Stimulated activated naive CD8-positive, alpha-beta T cell treated with anti-CD3 and anti-CD28 coated beads, Interleukin-15, amount 100 ng/mL, for 72 hours (primary cell): ENCODE measurements at regions not wholly inside any gene's neighbourhood (a gene's known extent, or its start where the extent isn't known, plus 50 kb on each side); places are given as distances from the start of the nearest gene placed in this dataset.
A peak's percentile ranks its signal among the peaks of the same experiment; 100 is the strongest.

Experiments used
- ATAC-seq: fragments of 150-1000 bp; cut with Tn5 transposase; 2 replicates; pipeline ENCODE4 v1.10.0; 2021; ENCODE audit warnings: mild to moderate bottlenecking, moderate library complexity
- DNase-seq, 2 donors: peaks; one replicate each; pipeline ENCODE4 v3.0.0; 2021 to 2022
- H3K27ac Mint-ChIP-seq, 2 donors: one replicate each; pipeline ENCODE4 v1.8.0; 2022; ENCODE audit warnings: mild to moderate bottlenecking in 2 of 2, mixed read lengths in 2 of 2, moderate library complexity in 2 of 2
- H3K27me3 Mint-ChIP-seq: one replicate; pipeline ENCODE4 v1.8.0; 2022; ENCODE audit warnings: mixed read lengths
- H3K4me1 Mint-ChIP-seq: one replicate; pipeline ENCODE4 v1.8.0; 2022; ENCODE audit warnings: mild to moderate bottlenecking, mixed read lengths
- H3K4me3 Mint-ChIP-seq, 2 donors: one replicate each; pipeline ENCODE4 v1.8.0; 2022; ENCODE audit warnings: mild to moderate bottlenecking in 2 of 2, mixed read lengths in 2 of 2, moderate library complexity in 1 of 2
- H3K9me3 Mint-ChIP-seq, 2 donors: one replicate each; pipeline ENCODE4 v1.8.0; 2022; ENCODE audit warnings: mixed read lengths in 2 of 2

DNA sequence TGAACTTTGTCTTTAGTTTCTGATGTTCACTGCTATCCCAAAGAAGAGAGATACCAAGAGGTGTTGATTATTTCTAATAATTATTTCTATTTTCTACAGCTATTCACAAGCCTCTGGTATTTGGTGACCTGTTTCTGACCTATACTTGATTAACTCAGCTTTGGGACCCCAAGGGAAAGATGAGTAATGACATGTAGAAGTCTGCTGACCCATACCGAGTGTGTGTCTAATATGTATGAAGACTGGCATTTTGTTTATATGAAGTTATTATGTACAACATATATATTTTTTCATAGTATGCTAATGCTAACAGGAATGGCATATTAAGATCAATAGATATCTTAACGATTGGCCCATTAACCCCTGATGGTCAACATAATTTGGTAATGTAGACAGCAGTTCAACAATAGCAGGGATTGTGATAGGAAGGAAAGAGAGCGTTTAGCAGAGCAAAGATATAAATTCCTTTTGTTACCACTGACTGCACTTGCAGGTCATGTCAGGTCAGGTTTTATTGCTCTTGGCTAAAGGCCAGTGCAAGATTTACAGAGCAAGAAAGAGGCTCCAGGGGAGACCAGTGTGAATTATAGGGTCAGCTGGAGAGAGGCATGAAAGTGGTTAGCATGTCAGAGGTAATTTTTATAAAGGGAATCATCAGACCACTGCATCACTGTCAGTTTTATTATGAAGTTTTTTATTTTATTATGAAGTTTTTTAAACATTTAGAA, 94.7 kb upstream of the DIPK2B start:
- no peaks in the 10 kb centered on the region for H3K4me1 Mint-ChIP-seq
- no peak overlapping the region for H3K4me3 Mint-ChIP-seq
- no peaks in the 10 kb centered on the region for H3K9me3 Mint-ChIP-seq
- ATAC-seq (no peak), DNase-seq (no peak)
- no peak overlapping the region for H3K27ac Mint-ChIP-seq
- H3K27me3 Mint-ChIP-seq: no peaks in the 10 kb centered on the region

DNA sequence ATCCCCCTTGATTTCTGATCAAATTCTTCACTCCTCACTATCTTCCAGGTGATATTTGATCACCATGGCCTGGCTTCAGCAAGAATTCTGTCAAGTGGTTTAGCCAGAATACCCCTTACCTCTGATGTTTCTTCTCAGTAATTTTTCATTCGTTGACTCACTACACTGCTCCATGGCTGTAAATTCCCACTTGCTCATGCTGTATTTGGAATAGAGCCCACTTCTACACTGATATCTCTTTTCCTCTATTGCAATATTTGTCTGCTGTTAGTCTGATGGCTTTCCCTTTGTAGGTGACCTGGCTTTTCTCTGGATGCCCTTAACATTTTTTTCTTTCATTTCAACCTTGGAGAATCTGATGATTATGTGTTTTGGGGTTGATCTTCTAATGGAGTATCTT, 73.9 kb upstream of the DIPK2B start:
- Mint-ChIP-seq H3K4me3 (no peak overlapping the region), H3K4me1 (no peaks in the 10 kb centered on the region), H3K27ac (no peak overlapping the region), H3K9me3 (no peaks in the 10 kb centered on the region), H3K27me3 (no peaks in the 10 kb centered on the region)
- ATAC-seq: no peak
- DNase-seq: no peak

DNA sequence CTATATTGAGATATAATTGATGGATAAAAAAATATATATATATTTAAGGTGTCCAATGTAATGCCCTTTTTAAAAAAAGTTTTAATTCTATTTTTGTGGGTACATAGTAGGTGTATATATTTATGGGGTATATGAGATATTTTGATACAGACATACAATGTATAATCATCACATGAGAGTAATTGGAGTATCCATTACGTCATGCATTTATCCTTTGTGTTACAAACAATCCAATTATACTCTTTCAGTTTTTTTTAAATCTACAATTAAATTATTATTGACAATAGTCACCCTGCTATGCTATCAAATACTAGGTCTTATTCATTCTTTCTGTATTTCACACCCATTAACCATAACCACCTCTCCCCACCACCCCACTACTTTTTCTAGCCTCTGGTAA, 66.3 kb upstream of the DIPK2B start:
- DNase-seq: no peak
- Mint-ChIP-seq H3K4me3 (no peak overlapping the region), H3K4me1 (no peaks in the 10 kb centered on the region), H3K27ac (no peak overlapping the region), H3K27me3 (peaks cover 8% of the 10 kb centered on the region), H3K9me3 (no peaks in the 10 kb centered on the region)
- no peak for ATAC-seq

DNA sequence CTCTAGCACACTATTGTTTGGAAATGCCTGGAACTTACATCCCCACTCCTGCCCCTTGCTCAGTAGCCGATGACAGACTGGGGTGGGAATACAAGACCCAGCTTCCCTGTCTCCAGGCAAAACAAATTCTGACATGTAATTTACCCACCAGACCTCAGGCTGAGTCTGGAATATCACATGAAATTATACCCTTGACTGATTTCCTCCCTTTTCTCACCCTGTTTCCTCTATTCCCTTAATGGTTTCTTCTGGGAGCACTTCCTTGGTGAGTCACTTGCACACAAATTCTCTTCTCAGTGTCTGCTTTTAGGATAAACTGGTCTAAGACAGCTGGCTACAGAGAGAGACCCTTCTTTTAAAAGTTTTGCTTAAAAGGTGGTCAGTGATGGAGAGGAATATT, 65.8 kb upstream of the DIPK2B start:
- ATAC-seq (no peak), DNase-seq (no peak)
- Mint-ChIP-seq H3K27me3 (peaks cover 8% of the 10 kb centered on the region), H3K9me3 (no peaks in the 10 kb centered on the region), H3K4me1 (no peaks in the 10 kb centered on the region), H3K27ac (no peak overlapping the region), H3K4me3 (no peak overlapping the region)

DNA sequence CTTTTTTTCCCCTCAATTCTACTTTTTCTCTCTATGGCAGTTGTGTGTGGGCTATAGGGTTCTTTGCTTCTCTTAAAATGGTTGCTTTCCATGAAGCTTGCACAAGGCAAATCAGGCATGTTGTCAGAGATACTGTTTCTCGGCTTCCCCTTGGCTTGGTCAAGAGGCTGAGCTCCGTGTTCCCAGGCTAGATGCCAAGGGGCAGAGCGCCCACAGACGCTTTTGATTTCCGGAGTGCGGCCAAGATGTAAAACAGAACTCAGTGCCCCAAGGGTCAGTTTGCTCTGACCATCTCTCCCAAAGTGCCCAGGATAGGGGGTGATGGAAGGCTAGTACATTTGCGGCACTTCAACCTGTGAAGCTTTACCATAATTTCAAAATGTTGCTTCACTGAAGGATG, 64.2 kb upstream of the DIPK2B start:
- Mint-ChIP-seq H3K27me3 (peaks cover 8% of the 10 kb centered on the region), H3K9me3 (no peaks in the 10 kb centered on the region), H3K27ac (no peak overlapping the region), H3K4me3 (no peak overlapping the region), H3K4me1 (no peaks in the 10 kb centered on the region)
- no peak for DNase-seq
- ATAC-seq: no peak

DNA sequence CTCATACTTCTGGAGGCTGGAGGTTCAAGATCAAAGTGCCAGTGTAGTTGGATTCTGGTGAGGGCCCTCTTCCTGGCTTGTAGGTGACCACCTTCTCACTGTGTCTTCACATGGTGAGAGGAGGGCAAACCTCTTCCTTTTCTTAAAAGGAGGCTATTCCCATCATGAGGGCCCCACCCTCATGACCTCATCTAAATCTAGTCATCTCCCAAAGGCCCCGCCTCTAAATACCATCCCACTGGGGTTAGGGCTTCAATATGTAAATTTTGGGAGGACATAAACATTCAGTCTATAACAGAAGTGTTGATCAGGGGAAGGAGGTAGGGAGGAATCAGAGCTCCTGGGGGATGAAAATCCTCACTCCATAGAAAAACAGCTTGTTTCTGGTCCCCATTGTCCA, 60.8 kb upstream of the DIPK2B start:
- no peak for DNase-seq
- H3K4me3 Mint-ChIP-seq: no peak overlapping the region
- peak overlapping the region in 1 of 2 donors; percentile 6 for H3K27ac Mint-ChIP-seq
- H3K27me3 Mint-ChIP-seq: no peaks in the 10 kb centered on the region
- H3K4me1 Mint-ChIP-seq: no peaks in the 10 kb centered on the region
- no peak for ATAC-seq
- H3K9me3 Mint-ChIP-seq: no peaks in the 10 kb centered on the region

DNA sequence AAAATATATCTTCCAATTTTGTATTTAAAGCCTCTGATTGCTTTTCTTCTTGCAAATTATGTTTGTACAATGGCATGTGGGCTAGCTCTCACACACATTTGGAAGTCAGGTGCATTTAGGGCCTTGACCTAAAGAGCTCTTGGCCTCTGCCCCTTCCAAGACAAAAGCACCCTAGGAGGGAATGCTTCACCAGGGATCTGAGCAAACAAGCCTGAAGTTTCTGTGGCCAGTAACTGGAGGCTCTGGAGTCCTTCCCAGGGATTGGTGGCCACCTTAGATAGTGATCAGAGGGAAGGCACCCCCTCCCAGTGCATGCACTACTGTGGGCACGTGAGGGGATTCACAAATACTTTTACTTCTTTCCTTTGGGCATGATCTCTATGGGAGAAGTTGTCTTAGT, 60.3 kb upstream of the DIPK2B start:
- Mint-ChIP-seq H3K27me3 (no peaks in the 10 kb centered on the region), H3K9me3 (no peaks in the 10 kb centered on the region), H3K27ac (no peak overlapping the region), H3K4me3 (no peak overlapping the region), H3K4me1 (no peaks in the 10 kb centered on the region)
- ATAC-seq (no peak), DNase-seq (no peak)

DNA sequence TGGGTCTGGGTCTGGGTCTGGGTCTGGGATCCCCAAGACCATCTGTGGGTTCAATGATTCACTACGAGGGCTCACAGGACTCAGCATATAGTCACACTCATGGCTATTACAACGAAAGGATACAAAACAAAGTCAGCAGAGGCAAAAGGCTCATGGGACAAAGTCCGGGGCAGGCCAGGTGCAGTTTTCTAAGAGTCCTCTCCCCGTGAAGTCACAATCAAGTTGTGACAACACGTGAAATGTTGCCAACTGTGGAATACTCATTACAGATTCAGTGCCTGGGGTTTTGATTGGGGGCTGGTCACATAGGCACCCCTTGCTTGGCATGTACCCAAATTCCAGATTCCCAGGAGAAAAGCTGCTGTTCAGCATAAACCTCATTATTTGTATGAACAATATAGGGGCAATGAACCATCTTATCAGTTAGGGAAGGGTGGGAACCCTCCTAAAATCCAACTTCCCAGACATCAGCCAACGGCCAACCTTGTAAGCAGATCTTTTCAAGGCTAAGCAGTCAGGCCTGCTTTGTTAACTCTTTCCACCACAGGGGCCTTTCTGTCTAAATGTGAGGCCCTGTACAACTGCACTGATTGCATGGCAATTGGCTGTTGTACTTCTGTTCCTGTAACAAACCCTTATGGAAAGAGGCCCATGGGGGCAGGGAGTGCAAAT, 58.2 kb upstream of the DIPK2B start:
- Mint-ChIP-seq H3K4me1 (no peaks in the 10 kb centered on the region), H3K4me3 (no peak overlapping the region), H3K27ac (no peak overlapping the region), H3K27me3 (no peaks in the 10 kb centered on the region), H3K9me3 (no peaks in the 10 kb centered on the region)
- ATAC-seq (no peak), DNase-seq (no peak)
